Activated CD4-positive, CD25-positive, alpha-beta regulatory T cell treated with anti-CD3 and anti-CD28 coated beads, Interleukin-2, amount 50 U/mL, for 24 hours (primary cell): ENCODE measurements at regions not wholly inside any gene's neighbourhood (a gene's known extent, or its start where the extent isn't known, plus 50 kb on each side); places are given as distances from the start of the nearest gene placed in this dataset.
"Not testable (repeated sequence)": the region's sequence is repeated elsewhere in the genome, so short reads cannot be mapped to it uniquely, and the experiment has no call there.

ENCODE experiments used
- ATAC-seq, 2 donors: fragments of 150-1000 bp; cut with Tn5 transposase; one replicate each; pipeline ENCODE4 v1.10.0; 2021; ENCODE audit warnings: mild to moderate bottlenecking in 1 of 2, moderate library complexity in 1 of 2

- no peak for ATAC-seq
These were observed 574.8 kb downstream of the PSAT1 start for GRCh38 chr9:78871452-78872331.

- ATAC-seq: no peak
These were observed 577.1 kb downstream of the PSAT1 start for GRCh38 chr9:78874061-78874460.

- no peak for ATAC-seq
These were observed 582.6 kb downstream of the PSAT1 start for GRCh38 chr9:78879324-78880100.

GRCh38 chr9:78881295-78881694 is 584.4 kb downstream of the PSAT1 start:
- no peak for ATAC-seq

GRCh38 chr9:78882481-78882880 is 585.6 kb downstream of the PSAT1 start:
- no peak for ATAC-seq

GRCh38 chr9:78884611-78885150 is 587.8 kb downstream of the PSAT1 start:
- ATAC-seq: no peak

- no peak for ATAC-seq
These were observed 595.3 kb downstream of the PSAT1 start for GRCh38 chr9:78892182-78892581.

GRCh38 chr9:78892769-78893168 is 595.8 kb downstream of the PSAT1 start:
- ATAC-seq: no peak

GRCh38 chr9:78893774-78894401 is 597.0 kb downstream of the PSAT1 start:
- no peak for ATAC-seq

- ATAC-seq: no peak
These were observed 599.6 kb downstream of the PSAT1 start for GRCh38 chr9:78896479-78896878.

GRCh38 chr9:78898234-78898633 is 601.3 kb downstream of the PSAT1 start:
- ATAC-seq: no peak

- ATAC-seq: no peak
These were observed 602.1 kb downstream of the PSAT1 start for GRCh38 chr9:78899006-78899405.

- no peak for ATAC-seq
These were observed 603.6 kb downstream of the PSAT1 start for GRCh38 chr9:78900500-78900899.

GRCh38 chr9:78902051-78902450 is 605.1 kb downstream of the PSAT1 start:
- ATAC-seq: no peak

- ATAC-seq: no peak
These were observed 606.7 kb downstream of the PSAT1 start for GRCh38 chr9:78903581-78903980.

GRCh38 chr9:78904686-78905085 is 607.8 kb downstream of the PSAT1 start:
- ATAC-seq: no peak

- ATAC-seq: no peak
These were observed 608.5 kb downstream of the PSAT1 start for GRCh38 chr9:78905387-78905786.

GRCh38 chr9:78905986-78906755 is 609.2 kb downstream of the PSAT1 start:
- no peak for ATAC-seq

GRCh38 chr9:78909566-78909965 is 612.6 kb downstream of the PSAT1 start:
- no peak for ATAC-seq

- ATAC-seq: not testable (repeated sequence)
These were observed 620.0 kb downstream of the PSAT1 start for GRCh38 chr9:78916884-78917283.

- no peak for ATAC-seq
These were observed 622.1 kb downstream of the PSAT1 start for GRCh38 chr9:78918976-78919375.

GRCh38 chr9:78919701-78920100 is 622.8 kb downstream of the PSAT1 start:
- no peak for ATAC-seq
